ENCODE measurements at regions not wholly inside any gene's neighbourhood (a gene's known extent, or its start where the extent isn't known, plus 50 kb on each side); places are given as distances from the start of the nearest gene placed in this dataset.

DNA sequence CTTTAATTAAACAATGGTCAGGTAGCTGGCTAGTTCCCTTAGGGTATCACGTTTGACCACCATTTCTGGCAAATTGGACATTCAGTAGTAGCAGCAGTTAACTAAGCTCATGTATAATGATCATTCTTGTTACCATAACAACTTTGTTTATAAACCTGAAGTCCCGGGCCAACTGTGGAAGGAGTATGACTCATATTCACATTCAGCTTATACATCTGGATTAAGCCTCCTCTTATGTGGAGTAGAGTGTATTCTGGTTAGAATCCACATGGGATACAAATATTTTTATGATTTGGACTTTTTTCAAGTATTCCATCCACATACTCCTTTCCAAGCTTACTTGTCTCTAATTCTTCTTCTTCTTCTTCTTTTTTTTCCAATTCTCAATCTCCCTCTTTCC is 70.3 kb upstream of the ZSWIM2 start:
- H3K9me3 Mint-ChIP-seq, result peaks cover 0 to 7% (median 2%) of the 10 kb centered on the region in 7 donors
- intact Hi-C loops (cut with micrococcal nuclease), result no loop called here
- no peaks in the 10 kb centered on the region for H3K27me3 ChIP-seq (ENCODE audit: control insufficient read depth in 2 of 2, insufficient read depth in 2 of 2, low read length in 2 of 2)

DNA sequence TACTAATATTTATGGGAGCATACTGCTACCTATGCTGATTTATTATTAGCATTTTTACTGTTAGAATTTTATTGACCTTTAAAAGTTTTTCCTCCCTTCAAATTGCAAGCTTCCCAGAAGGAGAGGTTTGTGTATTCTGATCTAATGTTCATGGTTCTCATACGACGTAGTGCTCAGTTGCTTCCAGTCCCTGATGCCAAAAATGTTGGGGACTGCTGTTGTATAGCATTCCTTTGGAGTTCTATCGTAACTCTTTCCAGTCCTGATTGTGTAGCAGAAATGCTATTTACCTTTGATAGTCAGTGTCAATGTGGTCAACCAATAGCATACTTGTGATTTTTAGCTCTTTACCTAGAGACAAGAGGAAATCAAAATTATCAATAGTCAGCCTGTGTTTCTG is 69.5 kb upstream of the ZSWIM2 start:
- H3K27ac ChIP-seq (ENCODE audit: low read depth in 1 of 2, low read length in 2 of 2), result no peak overlapping the region
- no peak overlapping the region for H3K4me3 Mint-ChIP-seq
- H2AFZ ChIP-seq (ENCODE audit: insufficient read depth, low read depth, low read length, poor library complexity, severe bottlenecking), result no peak overlapping the region
- H3K4me1 ChIP-seq (ENCODE audit: control insufficient read depth in 1 of 2, insufficient read depth in 2 of 2, low read length in 2 of 2), result no peaks in the 10 kb centered on the region
- intact Hi-C loops (cut with micrococcal nuclease), result no loop called here
- DNase-seq, result no peak
- H4K20me1 ChIP-seq (ENCODE audit: insufficient read depth, low read length), result no peaks in the 10 kb centered on the region
- H3K36me3 ChIP-seq (replicated peaks in 1 of 2; ENCODE audit: control insufficient read depth in 1 of 2, insufficient read depth in 2 of 2, low read length in 2 of 2), result no peaks in the 10 kb centered on the region
- no peak overlapping the region for H3K4me2 ChIP-seq (replicated peaks; ENCODE audit: extremely low read depth, low read length, poor library complexity, severe bottlenecking)
- peaks cover 0 to 7% (median 2%) of the 10 kb centered on the region in 7 donors for H3K9me3 Mint-ChIP-seq
- no peaks in the 10 kb centered on the region for H3K27me3 ChIP-seq (ENCODE audit: control insufficient read depth in 2 of 2, insufficient read depth in 2 of 2, low read length in 2 of 2)
- no peaks in the 10 kb centered on the region for H3K27me3 Mint-ChIP-seq (ENCODE audit: low read depth in 3 of 3)
- no peaks in the 10 kb centered on the region for H3K36me3 Mint-ChIP-seq
- H3K9ac ChIP-seq (ENCODE audit: insufficient read depth, low read length, poor library complexity, severe bottlenecking), result no peak overlapping the region
- WGBS (ENCODE audit: insufficient coverage), result 83% methylated on average over 2 of the region's 3 CpGs
- H3K9me3 ChIP-seq (replicated peaks in 1 of 2; ENCODE audit: control insufficient read depth in 1 of 2, insufficient read depth in 1 of 2, low read length in 2 of 2), result no peaks in the 10 kb centered on the region
- TF ChIP-seq, protein P1, sequence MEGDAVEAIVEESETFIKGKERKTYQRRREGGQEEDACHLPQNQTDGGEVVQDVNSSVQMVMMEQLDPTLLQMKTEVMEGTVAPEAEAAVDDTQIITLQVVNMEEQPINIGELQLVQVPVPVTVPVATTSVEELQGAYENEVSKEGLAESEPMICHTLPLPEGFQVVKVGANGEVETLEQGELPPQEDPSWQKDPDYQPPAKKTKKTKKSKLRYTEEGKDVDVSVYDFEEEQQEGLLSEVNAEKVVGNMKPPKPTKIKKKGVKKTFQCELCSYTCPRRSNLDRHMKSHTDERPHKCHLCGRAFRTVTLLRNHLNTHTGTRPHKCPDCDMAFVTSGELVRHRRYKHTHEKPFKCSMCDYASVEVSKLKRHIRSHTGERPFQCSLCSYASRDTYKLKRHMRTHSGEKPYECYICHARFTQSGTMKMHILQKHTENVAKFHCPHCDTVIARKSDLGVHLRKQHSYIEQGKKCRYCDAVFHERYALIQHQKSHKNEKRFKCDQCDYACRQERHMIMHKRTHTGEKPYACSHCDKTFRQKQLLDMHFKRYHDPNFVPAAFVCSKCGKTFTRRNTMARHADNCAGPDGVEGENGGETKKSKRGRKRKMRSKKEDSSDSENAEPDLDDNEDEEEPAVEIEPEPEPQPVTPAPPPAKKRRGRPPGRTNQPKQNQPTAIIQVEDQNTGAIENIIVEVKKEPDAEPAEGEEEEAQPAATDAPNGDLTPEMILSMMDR (IDR thresholded peaks at IDR 0.05), result no peak
- no peaks in the 10 kb centered on the region for H3K79me2 ChIP-seq (ENCODE audit: insufficient read depth, low read length)
- H3K4me3 ChIP-seq (replicated peaks in 1 of 3; ENCODE audit: low read depth in 2 of 3, low read length in 3 of 3), result no peak overlapping the region
- H3K4me1 Mint-ChIP-seq, result peaks cover 2% of the 10 kb centered on the region
- no peak overlapping the region for H3K27ac Mint-ChIP-seq

More for the DNA sequence above, 70.3 kb upstream of the ZSWIM2 start:
- no peaks in the 10 kb centered on the region for H3K36me3 Mint-ChIP-seq
- Histone ChIP-seq H3K9ac (ENCODE audit: insufficient read depth, low read length, poor library complexity, severe bottlenecking) (no peak overlapping the region), H4K20me1 (ENCODE audit: insufficient read depth, low read length) (no peaks in the 10 kb centered on the region), H3K4me2 (replicated peaks; ENCODE audit: extremely low read depth, low read length, poor library complexity, severe bottlenecking) (no peak overlapping the region), H3K4me1 (ENCODE audit: control insufficient read depth in 1 of 2, insufficient read depth in 2 of 2, low read length in 2 of 2) (no peaks in the 10 kb centered on the region), H3K79me2 (ENCODE audit: insufficient read depth, low read length) (no peaks in the 10 kb centered on the region), H3K36me3 (replicated peaks in 1 of 2; ENCODE audit: control insufficient read depth in 1 of 2, insufficient read depth in 2 of 2, low read length in 2 of 2) (no peaks in the 10 kb centered on the region), H3K27ac (ENCODE audit: low read depth in 1 of 2, low read length in 2 of 2) (no peak overlapping the region), H3K9me3 (replicated peaks in 1 of 2; ENCODE audit: control insufficient read depth in 1 of 2, insufficient read depth in 1 of 2, low read length in 2 of 2) (no peaks in the 10 kb centered on the region), H2AFZ (ENCODE audit: insufficient read depth, low read depth, low read length, poor library complexity, severe bottlenecking) (no peak overlapping the region), H3K4me3 (replicated peaks in 1 of 3; ENCODE audit: low read depth in 2 of 3, low read length in 3 of 3) (no peak overlapping the region)
- no peaks in the 10 kb centered on the region for H3K4me1 Mint-ChIP-seq
- TF ChIP-seq, protein P1 (IDR thresholded peaks at IDR 0.05), result no peak
- H3K27me3 Mint-ChIP-seq (ENCODE audit: low read depth in 3 of 3), result no peaks in the 10 kb centered on the region
- no peak overlapping the region for H3K27ac Mint-ChIP-seq
- H3K4me3 Mint-ChIP-seq, result no peak overlapping the region
- 100% methylated on average over 1 of the region's 2 CpGs for WGBS (ENCODE audit: insufficient coverage)
- no peak for DNase-seq
